IPS-NIHi7 (cell line): ENCODE measurements at regions not wholly inside any gene's neighbourhood (a gene's known extent, or its start where the extent isn't known, plus 50 kb on each side); places are given as distances from the start of the nearest gene placed in this dataset.
"Not testable (repeated sequence)": the region's sequence is repeated elsewhere in the genome, so short reads cannot be mapped to it uniquely, and the experiment has no call there.

Experiments used
- DNase-seq: peaks from one replicate; pipeline ENCODE4 v3.0.0; 2012; ENCODE audit warnings: mixed read lengths; ENCODE audit errors: extremely low spot score

DNA sequence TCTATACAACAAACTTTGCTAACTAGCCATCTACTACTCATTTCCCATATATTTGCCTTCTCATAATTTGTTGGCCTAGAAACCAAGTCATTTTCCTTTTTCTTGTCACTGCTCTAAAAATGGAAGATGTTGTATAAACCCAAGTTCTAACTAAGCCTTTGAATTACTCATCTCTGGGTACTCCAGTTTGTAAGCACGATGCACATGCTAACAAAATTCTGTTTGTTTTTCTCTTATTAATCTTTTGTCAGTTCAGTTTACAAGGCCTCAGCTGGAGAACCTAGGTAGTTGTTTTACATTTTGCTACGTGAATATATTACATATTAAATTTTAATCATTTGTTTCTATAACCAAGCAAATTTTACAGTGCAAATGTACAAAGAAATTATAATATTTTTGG is 663.2 kb upstream of the RGS18 start:
- no peak for DNase-seq

DNA sequence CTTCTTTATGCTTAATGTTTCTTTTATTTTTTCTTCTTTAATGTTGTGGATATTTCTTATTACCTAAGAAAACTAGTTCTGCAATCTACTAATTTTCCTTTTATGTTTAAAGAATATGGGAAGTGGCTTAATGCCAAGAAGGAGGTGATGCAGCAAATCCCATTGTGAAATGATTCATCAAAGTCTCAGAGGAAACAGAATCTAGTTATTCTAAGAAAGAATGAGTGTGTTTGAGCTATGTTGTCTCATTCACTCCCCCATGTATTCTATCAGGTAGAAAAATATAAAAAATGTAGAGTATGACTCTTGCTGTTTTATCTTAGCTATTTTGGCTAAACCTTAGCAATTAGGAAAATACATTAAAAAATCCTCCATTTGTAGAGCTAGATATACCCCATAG is 659.9 kb upstream of the RGS18 start:
- no peak for DNase-seq

DNA sequence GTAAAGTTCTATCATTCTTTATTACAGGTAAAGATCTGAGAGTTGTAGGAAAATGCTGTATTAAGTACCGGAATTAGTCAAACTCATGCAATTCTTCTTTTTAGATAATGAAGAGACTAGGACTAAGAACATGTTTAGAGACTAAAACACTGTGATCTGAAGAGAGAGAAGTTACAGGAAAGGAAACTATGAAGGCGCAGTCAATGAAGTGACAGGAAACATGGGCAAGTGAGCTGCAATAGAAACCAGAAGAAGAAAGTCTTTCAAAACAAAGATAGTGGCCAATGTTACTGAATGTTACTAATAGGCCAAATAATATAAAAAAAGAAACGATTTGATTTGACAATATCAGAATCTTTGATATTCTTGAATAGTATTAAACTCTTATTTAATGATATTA is 659.4 kb upstream of the RGS18 start:
- no peak for DNase-seq

DNA sequence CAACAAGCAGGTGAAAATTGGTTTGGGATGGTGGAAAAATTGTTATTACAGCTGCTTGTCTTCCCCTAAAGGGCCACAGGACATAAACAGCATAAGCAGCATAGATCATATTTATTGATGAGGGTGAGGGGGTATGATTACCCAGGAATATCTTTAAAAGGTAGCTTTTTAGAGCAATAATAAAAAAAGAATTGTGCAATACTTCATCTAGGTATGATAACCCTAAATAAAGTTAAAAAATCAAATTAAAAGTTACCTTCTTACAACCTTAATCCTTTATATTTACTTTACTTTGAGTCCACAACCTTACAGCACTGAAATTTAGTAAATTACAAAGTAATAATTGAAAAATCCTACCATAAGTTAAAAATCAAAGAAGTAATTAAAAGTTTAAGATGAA is 653.3 kb upstream of the RGS18 start:
- DNase-seq, result no peak

DNA sequence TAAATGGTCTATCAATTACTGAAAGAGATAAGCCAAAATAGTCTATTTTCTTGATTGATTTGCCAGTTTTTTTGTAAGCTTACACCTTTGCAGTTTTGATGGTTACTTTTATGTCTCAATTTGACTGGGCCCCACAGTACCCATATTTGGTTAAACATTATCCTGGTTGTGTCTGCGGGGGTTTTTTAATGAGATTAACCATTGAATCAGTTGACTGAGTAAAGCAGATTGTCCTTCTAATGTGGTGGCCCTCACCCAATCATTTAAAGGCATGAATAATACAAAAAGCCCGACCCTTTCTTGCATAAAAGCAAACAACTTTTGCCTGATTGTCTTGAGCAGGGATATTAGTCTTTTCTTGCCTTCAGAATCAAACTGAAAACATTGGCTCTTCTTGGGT is 650.0 kb upstream of the RGS18 start:
- DNase-seq, result no peak

DNA sequence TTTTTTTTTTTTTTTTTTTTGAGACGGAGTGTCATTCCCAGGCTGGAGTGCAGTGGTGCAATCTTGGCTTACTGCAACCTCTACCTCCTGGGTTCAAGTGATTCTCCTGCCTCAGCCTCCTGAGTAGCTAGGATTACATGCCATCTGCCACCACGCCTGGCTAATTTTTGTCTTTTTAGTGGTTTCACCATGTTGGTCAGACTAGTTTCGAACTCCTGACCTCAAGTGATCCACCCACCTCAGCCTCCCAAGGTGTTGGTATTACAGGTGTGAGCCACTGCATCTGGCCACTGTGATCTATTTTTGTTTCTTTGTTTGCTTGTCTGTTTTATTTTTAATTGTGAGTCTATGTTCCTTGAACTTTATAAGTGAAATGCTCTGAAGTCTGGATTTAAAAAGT is 646.8 kb upstream of the RGS18 start:
- DNase-seq, result not testable (repeated sequence)

DNA sequence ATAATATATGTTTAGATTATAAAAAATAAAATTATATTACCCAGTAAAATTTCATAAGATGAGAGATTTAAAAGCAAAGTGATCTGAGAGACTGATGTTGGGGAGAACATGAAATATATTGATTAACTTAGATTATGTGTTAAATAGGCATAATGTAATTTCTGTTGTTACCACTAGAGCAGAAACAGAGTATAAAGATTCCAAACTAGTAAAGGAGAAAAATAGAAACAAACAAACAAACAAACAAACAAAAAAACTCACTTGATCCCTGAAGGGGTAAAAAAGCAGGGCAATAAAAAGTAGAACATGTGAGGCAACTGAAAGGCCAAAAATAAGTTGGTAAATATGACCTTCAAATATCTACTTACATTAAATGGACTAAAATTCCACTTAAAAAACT is 640.4 kb upstream of the RGS18 start:
- DNase-seq, result no peak

DNA sequence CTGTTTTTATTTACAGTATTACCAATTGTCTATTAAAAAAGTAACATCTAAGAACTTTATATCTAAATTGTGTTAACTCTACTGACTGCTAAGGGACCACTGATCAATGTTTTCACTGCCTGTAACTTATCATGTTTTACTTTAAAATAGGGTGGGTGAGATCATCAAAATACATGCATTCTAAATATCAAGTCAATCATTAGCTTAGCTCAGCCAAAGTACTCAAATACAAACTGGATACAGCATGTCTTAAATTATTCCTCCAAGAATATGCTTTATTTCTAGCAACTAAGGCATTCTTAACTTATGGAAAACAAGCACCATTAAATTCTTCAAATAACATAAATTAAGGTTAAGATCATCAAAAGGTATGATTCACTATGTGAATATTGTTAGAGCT is 638.7 kb upstream of the RGS18 start:
- no peak for DNase-seq

DNA sequence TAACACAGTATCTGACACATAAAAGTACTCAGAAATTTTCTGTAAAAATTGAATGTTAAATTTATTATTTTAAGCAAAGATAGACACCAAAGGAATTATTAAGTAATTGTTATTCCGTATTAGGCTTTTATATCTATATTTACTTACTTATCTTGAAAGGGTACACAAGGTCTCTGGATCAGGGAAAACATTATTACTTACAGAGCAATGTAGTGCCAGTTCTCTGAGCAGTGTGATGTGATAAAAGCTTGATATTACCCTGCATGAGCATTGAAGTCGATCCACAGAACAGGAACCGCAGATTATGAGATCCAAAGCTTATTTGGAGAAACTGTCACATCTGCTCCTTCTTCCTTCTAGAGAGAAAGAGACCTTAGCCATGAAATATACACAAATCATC is 637.9 kb upstream of the RGS18 start:
- no peak for DNase-seq

DNA sequence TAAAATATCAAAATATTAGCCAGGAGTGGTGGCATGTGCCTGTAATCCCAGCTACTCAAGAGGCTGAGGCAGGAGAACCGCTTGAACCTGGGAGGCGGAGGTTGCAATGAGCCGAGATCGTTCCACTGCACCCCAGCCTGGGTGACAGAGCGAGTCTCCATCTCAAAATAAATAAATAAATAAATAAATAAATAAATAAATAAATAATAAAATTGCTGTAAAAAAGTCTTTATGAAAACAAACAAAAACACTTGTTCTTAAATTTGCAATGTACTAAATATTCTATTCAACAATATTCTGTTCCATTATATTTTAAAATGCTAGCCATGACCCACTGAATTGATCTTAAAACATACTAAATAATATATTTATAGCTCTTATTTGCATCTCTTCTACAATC is 632.3 kb upstream of the RGS18 start:
- DNase-seq, result not testable (repeated sequence)

DNA sequence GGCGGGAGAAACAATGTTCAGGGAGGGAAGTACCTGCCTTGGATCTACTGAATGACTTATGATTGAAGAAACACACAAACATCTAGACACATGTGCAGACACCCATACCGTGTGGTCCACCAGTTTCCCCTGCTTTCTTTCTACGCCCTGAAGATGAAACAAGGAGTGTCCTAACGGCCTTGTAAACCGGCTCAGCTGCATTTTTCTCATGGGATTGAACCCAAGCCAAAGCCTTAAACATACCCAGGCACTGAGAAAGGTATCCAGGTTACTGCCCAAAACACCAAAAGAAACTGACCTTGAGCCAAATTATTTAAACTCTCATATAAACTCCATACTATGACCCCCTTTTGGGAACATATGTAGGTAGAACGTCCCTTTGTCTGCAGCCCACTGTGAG is 630.0 kb upstream of the RGS18 start:
- no peak for DNase-seq

DNA sequence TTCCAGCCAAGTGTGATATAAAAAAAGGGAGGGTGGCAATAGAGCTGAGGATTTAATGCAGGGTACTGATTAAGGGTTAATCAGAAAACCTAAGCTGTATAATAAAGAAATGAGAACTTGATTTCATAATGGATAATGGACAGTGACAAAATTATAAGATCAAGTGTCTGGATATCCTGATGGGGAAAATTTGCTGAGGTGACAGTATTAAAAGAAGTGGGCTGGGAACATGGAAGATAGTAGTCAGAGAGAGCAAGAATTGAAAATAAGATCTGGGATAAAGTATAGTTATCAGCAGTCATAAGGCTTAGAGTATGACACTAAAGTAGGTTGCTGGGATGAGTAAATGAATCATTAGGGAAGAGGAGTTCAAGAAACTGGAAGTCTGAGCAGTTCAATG is 627.3 kb upstream of the RGS18 start:
- no peak for DNase-seq

DNA sequence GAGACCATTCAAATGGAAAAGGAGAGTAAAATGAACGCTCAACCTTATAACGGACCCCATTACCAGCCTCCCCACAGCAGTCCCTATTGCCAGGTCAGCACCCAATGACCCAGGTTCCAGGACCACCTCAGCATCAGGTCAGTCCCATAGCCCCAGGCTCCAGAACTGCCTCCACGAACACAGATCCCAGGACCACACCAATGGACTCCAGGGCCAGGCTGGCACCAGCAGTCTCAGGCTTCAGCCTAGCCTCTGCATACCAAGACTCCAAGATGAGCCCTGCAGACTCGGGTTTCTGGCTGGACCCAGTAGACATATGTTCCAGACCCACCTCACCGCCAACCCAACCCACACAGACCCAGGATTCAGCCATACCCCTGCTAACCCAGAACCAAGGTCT is 625.0 kb upstream of the RGS18 start:
- DNase-seq, result no peak

DNA sequence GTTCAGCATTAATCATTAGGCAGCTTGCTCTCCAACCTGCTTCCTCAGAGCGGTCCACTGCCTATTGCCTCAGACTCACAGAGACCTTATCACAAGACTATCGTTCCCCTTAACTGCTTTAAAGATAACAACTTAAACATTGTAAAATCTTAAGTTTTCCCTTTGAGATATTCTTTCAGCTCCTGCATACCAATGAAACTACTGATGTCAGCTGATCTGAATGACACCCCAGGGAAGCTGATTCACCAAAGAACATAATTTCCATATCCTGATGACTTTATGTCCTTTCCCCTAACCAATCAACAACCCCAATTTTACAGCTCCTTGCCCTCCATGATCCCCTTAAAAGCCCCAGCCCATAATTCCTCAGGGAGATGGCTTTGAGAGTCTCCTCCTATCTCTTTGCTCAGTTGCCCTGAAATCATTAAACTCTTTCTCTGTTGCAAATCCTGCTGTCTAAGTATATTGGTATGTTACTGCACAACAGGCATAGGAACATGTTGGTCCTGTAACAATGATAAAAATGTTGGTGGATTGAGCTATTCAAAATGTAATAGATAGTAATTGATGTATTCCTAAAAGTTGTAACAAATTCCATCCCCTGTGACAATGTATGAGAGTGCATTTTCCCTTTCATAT is 621.4 kb upstream of the RGS18 start:
- no peak for DNase-seq

DNA sequence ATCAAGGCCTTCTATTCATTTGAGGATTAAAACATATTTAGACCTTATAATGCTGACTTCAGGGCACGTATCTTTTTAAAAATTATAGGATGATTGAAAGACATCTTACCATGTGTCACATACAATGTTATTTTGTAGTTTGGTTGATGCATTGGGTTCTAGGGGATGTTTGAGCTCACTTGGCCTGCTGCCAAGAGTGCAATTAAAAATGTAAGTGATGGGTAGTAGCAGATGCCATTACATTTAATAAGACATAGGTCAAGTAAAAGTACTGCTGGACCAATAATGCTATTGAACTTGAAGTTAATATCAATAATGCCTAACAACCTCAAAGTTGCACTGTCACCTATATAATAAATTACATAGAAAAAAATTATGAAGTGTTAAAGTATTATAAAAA is 616.5 kb upstream of the RGS18 start:
- no peak for DNase-seq

DNA sequence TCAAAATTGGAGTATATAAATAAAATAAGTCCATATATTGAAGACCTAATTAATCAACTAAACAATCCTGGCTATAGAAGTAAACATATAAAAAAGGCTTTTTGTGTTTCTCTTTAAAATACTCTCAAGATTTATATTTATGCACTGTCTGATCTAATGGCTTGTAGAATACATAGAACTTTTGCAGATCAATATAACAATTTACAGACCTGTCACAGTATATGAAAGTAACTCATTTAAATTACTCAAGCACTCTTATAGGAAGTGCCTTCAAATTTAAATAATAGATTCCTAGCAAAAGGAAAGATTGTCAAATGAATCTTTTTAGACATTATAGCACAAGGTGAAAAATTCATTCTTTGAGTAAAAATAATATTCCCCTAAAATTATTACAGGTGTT is 615.8 kb upstream of the RGS18 start:
- no peak for DNase-seq

DNA sequence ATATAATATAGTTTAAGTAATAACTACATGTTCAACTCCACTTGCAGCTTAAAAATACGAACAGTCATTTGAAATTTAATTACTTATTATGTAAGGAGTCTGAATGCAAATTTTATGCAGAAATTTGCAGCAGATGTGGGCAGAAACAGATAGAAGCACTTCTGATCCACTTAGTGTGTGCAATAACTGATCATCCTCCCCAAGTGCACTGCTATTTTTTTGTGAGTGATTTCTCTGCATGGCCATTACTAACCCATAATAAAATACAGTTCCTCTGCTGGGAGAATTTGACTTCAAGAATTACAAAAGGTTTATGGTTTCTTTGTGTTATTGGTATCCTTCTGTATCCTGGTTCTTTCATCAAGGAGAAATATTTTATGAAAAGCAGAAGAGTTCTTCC is 611.5 kb upstream of the RGS18 start:
- DNase-seq, result no peak

DNA sequence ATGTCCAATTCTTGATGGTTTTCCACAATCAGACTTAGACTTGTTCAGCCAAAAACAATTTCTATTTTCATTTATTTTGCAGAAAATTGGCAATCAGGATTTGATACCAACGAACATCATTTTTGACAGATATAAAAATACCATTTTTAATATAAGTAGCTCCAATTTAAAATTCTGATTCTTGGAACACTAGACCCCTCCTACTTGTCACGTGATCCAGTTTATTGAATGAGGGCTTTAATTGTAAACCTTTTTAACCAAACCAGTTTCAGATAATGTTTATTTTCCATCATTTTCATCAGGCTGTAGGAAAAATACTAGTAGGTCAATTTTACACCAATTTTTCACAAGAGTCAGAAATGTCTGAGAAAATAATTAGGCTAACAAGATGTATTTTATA is 607.2 kb upstream of the RGS18 start:
- no peak for DNase-seq

DNA sequence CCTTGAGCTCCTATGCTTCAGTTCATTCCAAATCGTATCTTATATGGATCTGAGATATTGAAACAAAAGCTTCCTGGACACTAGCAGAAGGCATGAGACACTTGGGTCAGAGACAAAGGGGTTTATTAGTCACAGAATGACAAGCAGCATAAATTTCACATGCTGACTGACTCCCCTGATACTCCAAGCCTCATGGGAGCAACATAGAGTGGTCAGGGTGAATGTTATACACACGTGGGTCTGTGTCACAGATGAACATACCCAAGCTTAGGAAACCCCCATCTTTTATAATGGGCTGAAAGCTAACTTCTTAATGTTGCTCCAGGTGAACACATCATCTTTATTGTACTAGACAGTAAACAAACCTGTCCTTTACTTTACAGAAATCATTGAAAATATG is 599.9 kb upstream of the RGS18 start:
- no peak for DNase-seq

DNA sequence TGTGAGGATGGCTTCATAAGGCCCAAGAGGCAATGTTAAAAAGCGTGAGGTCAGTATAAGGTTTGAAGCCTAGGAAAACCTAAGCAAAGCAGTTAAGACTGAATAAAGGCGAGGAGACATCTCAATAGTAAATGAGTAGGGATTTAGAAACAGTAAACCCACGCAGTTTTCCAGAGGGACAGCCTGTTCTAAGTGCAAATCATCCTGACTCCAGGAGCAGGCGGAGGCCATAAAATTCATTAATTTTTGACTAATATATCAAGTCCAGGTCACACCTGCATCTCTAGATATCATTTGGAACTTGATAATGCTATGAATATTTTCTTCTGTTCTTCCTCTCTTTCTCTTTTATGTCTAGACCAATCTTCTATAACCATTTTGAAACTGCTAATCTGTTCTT is 597.0 kb upstream of the RGS18 start:
- DNase-seq, result no peak

DNA sequence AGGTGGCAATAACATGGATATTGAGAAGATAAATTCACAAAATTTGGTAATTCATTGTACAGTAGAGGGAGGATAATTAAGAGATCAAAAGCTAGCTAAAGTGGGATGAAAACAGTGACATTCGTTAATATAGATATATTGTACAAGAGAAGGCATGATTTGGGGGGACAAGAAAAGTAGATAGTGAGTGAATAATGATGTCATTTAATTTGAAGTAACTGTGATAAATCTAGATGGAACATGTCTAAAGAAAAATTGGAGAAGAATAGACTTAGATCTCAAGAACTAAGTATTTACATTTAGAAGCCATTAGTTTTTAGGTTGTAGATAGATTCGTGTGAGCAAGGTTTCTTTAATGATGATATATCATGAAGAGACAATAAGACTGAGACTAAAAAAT is 594.0 kb upstream of the RGS18 start:
- no peak for DNase-seq

DNA sequence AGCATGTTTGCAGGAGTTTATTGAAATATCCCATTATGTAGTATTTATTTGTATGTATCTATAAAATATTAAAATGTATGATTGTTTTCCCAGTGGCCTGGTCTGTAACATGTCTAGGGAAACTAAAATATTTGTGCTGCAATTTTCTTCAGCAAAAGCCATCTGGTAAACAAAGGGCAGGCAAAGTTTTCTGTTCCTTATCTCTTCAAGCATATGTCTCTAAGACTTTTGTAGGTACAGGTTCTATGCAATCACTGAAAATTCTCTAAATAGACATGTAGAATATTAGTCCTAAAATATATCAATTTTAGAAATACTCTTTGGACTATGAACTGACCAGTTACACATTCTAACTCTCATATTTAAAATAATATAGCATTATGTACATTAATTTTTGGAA is 585.8 kb upstream of the RGS18 start:
- DNase-seq, result no peak

DNA sequence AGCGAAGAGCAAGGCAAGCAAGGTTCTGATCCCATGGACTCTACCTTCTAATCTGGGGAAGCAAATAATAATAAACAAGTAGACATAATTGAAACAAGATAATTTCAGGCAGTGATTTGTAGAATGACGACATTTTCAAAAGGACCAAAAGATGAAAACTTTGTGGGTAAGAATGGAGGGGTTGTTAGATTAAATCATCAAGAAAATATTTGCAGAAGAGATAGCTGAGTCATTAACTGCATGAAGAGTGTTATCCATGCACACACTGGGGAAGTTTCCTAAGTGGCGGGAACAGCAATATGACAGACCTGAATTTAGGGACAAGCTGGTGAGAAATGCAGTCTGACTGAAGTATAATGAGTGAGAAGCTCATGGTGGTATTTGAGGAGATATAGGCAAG is 583.1 kb upstream of the RGS18 start:
- no peak for DNase-seq

DNA sequence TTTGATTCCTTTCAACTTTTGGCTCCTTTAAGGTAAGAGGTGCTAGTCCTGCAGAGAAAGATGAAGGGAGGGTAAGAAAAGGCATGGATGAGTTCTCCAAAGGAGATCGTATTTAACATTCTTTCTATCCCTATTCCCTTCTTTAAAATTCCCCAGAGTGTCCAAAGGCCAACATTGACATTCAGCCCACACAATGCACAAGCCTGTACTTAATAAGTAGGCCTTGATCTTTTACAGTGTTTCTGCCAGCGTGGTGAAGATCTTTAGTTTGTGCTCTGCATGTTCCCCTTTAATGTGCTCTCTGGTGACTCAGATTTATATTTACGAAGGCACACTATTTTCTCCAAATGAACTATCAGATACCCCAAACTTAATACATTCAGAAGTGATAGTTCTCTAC is 582.5 kb upstream of the RGS18 start:
- no peak for DNase-seq

DNA sequence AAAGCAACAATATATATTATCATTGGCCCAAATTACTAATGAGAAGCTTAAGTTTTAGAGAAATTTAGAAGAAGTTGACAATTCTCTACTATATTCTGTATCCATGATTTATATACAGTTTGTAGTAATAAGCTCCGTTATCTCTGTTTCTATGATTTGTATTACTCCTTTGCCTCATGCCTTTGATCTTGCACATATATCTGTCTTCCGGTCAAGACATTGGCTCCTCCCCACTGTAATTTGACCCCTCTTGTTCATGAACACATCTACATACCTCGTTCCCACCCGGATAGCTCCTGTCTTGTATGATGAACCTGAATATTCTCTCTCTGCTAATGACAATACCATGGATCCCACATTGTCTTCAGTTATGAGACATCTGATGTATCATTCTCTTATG is 581.0 kb upstream of the RGS18 start:
- DNase-seq, result no peak
